NCI-H146 treated with DMSO at 0.1 percent for 48 hours (cell line): ENCODE measurements at regions not wholly inside any gene's neighbourhood (a gene's known extent, or its start where the extent isn't known, plus 50 kb on each side); places are given as distances from the start of the nearest gene placed in this dataset.

Experiments
- DNase-seq: peaks from one replicate; lab custom pipeline; 2025; ENCODE audit not compliant: unreplicated experiment; lab: John Stamatoyannopoulos, UW

DNA sequence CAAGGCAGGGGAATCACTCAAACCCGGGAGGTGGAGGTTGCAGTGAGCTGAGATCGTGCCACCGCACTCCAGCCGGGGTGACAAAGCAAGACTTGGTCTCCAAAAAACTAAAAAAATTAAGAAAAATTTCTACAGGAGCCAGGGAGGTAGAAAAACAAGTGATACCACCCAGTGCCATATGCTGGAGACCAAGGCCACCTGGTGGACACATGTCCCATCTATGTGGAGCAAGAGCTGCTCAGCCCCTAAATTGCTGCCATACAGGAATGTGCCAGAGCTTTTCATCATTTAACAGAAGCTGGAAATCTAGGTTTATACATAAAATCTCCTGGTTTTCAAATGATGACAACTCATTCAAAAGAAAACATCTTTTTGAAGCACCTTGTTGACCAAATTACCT, 61.4 kb upstream of the ELK3 start:
- DNase-seq = no peak

DNA sequence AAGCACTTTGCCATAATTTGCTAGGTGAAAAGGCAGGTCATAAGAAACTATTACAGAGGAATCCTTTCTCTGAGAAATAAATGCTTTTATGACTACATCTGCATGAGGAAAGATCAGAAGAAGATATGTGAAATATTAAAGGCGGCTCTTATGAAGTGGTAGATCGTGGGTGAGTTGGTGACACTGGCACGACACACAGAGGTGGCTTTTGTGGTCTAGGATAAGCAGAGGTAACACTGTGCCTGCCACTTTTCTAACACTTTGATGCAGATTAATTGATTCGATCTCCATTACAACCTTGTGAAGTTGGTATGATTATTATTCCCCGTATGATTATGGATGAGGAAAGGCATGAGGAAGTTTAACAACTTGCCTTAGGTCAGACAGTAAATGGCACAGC, 60.0 kb upstream of the ELK3 start:
- no peak for DNase-seq

DNA sequence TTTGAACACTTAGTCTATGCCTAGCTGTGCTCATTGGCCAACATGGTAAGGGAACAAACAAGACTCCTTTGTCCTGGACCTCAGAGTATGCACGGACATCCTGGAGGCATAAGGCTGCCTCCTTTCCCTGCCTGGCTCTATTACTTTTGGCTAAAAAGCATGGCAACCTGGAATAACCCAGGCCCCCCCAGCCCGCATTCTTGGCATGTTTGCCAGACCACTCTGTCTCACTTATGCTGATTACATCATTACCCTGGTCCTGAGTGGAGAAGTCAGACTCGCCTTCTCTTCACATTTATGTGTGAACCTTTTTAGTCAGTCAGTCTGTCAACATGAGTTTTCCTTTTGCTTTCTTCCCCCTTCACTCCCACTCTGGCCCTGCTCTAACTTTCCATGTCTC, 58.0 kb upstream of the ELK3 start:
- DNase-seq = no peak

DNA sequence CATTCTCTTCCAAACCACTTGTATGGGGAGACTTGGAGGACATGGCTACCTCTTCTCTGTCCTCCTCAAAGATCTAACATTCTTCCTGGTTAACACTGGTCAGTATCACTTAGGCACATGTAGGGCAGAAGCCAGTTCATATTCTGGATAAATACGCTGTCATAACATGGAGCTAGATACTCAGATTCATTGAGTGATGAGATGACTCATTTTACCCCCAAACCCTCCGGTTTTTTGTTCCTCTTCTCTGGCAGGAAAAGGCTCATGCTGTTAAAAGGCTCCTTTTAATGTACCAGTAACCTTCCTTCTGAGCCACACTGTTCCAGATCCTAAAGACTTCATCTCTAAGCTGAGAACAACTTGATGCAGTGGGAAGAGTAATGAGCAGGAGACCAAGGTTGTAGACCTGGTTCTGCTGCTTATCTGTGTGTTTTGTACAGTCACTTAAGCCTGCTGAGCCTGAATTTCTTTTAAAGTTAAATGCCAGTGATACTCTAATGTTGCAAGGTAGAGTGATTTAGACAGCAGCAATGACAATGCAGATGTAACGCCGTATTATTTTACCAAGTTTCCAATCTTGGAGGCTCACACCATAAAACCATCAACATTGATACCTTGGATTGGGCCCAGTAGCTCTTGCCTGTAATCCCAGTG, 57.3 kb upstream of the ELK3 start:
- no peak for DNase-seq

DNA sequence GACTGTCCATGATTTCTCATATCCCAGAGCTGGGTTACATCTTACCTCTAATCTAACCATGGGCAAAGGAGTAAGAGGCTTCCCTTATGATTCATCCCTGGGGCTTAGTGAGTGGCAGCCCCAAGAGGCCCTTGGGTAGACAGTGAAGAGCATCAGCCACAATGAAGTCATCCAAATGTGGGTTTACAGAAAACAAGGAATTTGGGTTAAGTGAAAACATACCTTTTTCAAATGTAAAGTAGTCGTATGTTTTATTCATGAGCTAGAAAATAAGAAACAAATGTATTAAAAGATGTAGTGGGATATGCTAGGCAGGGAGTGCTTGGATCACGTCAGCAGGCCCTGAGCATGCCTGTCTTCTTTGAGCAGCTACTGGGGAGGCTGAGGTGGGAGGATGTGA, 54.0 kb upstream of the ELK3 start:
- no peak for DNase-seq

DNA sequence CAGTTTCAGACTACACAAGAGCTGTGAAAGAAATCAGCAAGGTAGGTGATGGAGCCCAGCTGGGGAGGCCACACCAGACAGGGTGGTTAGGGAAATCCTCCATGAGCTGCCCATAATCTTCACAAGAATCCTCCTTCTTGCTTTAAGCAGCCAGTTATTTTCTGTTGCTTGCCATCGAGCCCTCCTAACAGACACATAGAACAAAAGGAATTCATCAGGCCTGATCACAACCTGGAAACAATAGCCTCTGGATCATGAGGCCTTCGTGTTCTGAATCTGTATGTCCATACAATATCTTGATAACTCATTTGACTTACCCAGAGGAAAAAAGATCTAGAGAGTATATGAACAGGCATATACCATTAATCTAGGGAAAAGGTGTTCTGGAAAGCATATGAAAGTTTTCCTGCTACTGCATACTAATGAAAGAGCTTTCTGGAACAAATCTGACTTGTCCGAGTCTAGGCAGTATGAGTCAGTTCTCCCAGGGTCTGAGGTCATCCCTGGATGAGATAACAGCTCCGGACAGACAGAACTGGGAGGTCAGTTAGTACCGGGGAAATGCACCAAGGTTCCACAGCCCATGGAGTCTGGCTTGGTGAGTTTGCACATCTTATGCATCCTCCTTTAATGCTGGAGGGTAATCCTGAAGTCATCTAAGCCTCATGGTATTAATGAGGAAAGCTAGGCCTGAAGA, 52.8 kb upstream of the ELK3 start:
- no peak for DNase-seq

DNA sequence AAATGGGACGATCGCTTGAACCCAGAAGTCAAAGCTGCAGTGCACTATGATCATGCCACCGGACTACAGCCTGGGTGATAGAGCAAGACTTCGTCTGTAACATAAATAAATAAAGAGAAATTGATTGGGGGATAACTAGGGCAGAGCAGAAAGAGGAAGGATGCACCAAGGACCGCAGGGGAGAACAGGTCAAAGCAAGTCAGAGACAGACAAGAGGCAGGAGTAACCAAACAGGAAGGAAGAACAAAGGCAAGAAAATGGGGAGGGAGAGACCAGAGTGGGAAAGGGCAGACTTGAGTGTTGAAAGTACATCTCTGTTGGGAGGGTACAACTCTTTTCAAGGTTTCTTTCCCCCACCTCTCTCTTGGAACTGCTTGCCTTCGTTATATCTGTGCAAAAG, 50.8 kb upstream of the ELK3 start:
- no peak for DNase-seq

DNA sequence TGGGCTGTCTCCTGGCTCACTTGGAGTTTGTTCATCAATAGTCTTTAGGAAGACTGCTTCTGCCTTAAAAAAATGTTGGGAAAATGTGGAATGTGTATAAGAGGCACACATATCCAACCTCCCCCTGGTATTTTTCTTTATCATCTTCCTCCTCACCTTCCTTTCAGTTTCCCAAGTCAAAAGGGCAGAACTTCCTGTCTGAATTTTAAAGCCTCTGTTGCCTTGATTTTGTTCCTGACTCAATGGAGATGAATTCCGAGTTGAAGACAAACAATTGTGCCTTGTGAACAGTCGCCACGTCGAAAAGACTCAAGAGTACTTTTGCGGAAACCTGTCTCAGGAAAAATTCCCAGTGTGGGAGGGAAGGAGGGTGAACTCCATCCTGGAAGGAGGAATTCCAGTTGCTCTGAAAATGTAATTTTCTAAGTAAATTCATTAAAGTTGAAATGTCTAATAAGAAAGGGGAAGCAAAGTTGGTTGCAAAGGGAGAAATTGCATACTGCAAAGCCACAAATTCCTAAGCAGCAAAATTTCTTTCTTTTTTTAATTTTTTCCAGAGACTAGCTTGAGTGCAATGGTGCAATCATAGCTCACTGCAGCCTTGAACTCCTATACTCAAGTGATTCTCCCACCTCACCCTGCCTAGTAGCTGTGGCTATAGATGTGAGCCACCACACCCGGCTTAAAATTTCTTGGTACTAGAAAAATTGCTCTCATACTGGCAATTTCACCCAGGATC, 50.2 kb upstream of the ELK3 start:
- no peak for DNase-seq
